AG09309 (cell line): ENCODE measurements at regions not wholly inside any gene's neighbourhood (a gene's known extent, or its start where the extent isn't known, plus 50 kb on each side); places are given as distances from the start of the nearest gene placed in this dataset.

ENCODE experiments used
- DNase-seq: peaks from one replicate; pipeline ENCODE4 v3.0.0-alpha.2; 2010; ENCODE audit warnings: low read depth
- H3K4me3 ChIP-seq: 2 replicates; pipeline ENCODE4 v1.5.1; 2011; ENCODE audit warnings: mild to moderate bottlenecking, low read depth, low read length, moderate library complexity; ENCODE audit not compliant: control insufficient read depth
- TF ChIP-seq, protein P1 (sequence below): IDR thresholded peaks from 2 replicates; pipeline ENCODE4 v1.5.1; 2011; ENCODE audit warnings: mild to moderate bottlenecking, low read depth, low read length, inconsistent platforms; ENCODE audit not compliant: insufficient read depth, control insufficient read depth; ENCODE audit errors: missing control alignments

DNA sequence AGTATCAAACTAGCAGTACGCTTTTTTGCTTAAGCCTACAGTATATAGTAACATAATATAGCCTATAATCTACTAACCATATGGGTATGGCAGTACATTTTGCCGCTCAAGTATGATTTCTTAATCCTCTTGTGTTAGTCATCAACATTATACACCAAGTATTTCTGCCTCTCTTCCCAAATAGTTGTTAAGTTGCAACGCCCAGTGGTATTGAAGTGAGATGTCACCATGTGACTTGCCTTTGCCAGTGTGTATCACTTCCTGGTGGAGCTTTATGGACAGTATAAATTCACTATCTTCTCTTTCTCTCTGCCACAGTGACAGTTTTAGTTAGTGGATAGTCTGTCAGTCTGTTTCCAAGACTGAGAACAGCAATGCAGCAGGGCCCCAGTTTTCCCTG, 535.5 kb downstream of the PDHA2 start:
- TF ChIP-seq, protein P1, sequence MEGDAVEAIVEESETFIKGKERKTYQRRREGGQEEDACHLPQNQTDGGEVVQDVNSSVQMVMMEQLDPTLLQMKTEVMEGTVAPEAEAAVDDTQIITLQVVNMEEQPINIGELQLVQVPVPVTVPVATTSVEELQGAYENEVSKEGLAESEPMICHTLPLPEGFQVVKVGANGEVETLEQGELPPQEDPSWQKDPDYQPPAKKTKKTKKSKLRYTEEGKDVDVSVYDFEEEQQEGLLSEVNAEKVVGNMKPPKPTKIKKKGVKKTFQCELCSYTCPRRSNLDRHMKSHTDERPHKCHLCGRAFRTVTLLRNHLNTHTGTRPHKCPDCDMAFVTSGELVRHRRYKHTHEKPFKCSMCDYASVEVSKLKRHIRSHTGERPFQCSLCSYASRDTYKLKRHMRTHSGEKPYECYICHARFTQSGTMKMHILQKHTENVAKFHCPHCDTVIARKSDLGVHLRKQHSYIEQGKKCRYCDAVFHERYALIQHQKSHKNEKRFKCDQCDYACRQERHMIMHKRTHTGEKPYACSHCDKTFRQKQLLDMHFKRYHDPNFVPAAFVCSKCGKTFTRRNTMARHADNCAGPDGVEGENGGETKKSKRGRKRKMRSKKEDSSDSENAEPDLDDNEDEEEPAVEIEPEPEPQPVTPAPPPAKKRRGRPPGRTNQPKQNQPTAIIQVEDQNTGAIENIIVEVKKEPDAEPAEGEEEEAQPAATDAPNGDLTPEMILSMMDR, result no peak
- H3K4me3 ChIP-seq, result no peak overlapping the region
- no peak for DNase-seq

GRCh38 chr4:96379524-96379923, 539.6 kb downstream of the PDHA2 start:
- no peak for DNase-seq
- TF ChIP-seq, protein P1, result no peak

DNA sequence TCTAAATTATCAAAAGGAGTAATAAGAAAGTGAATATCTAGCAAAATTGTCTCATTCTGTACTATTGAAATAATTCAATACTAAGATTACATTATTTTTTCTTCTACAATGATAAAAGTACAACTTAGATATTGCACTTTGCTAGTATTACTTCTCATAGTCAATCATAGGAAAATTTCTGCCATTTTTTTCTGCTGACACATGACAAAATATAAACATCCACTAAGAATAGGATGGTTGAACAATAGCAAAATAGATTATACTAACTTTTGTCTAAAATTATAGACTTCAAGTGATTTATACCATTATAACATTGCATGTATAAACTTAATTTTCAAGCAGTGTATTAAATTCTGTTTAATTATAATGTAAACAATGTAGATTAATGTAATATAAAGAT, 540.2 kb downstream of the PDHA2 start:
- TF ChIP-seq, protein P1, result no peak
- DNase-seq, result no peak
- no peak overlapping the region for H3K4me3 ChIP-seq

More at GRCh38 chr4:96379524-96379923, 539.6 kb downstream of the PDHA2 start:
- H3K4me3 ChIP-seq, result no peak overlapping the region

DNA sequence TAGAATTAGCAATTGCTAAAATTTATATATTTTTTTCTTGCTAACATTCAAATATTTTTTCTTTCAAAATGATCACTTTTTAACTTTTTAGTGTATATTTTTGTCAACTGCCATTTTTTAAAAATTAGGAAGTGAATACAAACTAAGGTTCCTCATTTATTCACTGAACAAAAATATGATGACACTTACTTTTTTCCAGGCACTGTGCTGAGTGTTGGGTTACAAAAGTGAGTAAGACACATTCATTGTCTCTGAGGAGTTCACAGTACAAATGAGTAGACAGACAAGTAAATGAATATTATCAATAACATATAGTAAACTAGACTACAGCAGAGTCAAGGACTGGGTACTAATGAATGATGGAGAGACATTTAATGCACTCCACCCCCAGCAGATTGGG, 543.5 kb downstream of the PDHA2 start:
- TF ChIP-seq, protein P1, result no peak
- DNase-seq, result no peak
- no peak overlapping the region for H3K4me3 ChIP-seq

DNA sequence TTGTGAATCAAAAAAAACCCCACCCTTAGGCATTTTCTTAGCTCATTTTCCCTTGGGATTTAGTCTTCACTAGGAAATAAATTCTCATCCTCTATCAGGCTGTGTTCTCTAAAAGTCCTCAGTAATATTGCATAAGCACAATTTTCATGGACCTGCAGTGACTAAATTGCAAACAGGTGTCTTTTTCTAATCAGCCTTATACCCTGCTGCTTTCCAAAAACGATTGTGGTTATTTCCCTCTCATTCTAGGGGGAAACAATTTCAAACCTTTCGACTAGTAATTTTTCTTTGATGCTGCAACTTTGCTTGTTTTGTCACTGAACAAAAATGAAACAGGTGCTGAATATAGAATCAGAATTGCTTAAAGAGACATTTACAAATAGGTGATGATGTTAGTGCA, 549.9 kb downstream of the PDHA2 start:
- TF ChIP-seq, protein P1, result no peak
- DNase-seq, result no peak
- no peak overlapping the region for H3K4me3 ChIP-seq

- no peak overlapping the region for H3K4me3 ChIP-seq
- no peak for DNase-seq
- TF ChIP-seq, protein P1, result no peak
Observed at GRCh38 chr4:96390404-96390803, 550.5 kb downstream of the PDHA2 start.

GRCh38 chr4:96395747-96396146, 555.9 kb downstream of the PDHA2 start:
- no peak for DNase-seq
- H3K4me3 ChIP-seq, result no peak overlapping the region
- TF ChIP-seq, protein P1, result no peak
